Liver (tissue), 8 donors: ENCODE measurements at regions not wholly inside any gene's neighbourhood (a gene's known extent, or its start where the extent isn't known, plus 50 kb on each side); places are given as distances from the start of the nearest gene placed in this dataset.

Experiments used
- DNase-seq: peaks from one replicate; pipeline ENCODE4 v3.0.0-alpha.2; 2017; ENCODE audit warnings: low spot score
- H3K27ac ChIP-seq, 2 donors: one replicate each; pipeline ENCODE4 v1.7.0; 2013; ENCODE audit warnings: inconsistent platforms in 2 of 2, low read length in 2 of 2, control low read depth in 1 of 2, low read depth in 1 of 2, mild to moderate bottlenecking in 1 of 2
- H3K27me3 ChIP-seq, 4 donors: one replicate each; pipeline versions ENCODE4 v1.6.1 to v1.7.0; 2013; ENCODE audit warnings: low read length in 3 of 4, inconsistent platforms in 1 of 4, mild to moderate bottlenecking in 1 of 4, moderate library complexity in 1 of 4; ENCODE audit not compliant: control insufficient read depth in 4 of 4, insufficient read depth in 4 of 4
- H3K36me3 ChIP-seq, 4 donors: one replicate each; pipeline versions ENCODE4 v1.6.1 to v1.7.0; 2013; ENCODE audit warnings: low read length in 3 of 4, mild to moderate bottlenecking in 3 of 4, low read depth in 1 of 4, moderate library complexity in 1 of 4; ENCODE audit not compliant: control insufficient read depth in 4 of 4, insufficient read depth in 3 of 4
- H3K4me1 ChIP-seq, 4 donors: one replicate each; pipeline versions ENCODE4 v1.6.1 to v1.7.0; 2013; ENCODE audit warnings: low read length in 3 of 4, mild to moderate bottlenecking in 3 of 4, moderate library complexity in 1 of 4; ENCODE audit not compliant: control insufficient read depth in 4 of 4, insufficient read depth in 4 of 4
- H3K4me3 ChIP-seq, 3 donors: one replicate each; pipeline versions ENCODE4 v1.6.1 to v1.7.0; 2013; ENCODE audit warnings: low read length in 3 of 3, control low read depth in 1 of 3, low read depth in 1 of 3, mild to moderate bottlenecking in 1 of 3
- H3K9ac ChIP-seq, 2 donors: one replicate each; pipeline ENCODE4 v1.7.0; 2013; ENCODE audit warnings: low read length in 2 of 2, mild to moderate bottlenecking in 2 of 2, moderate library complexity in 2 of 2, control low read depth in 1 of 2, low read depth in 1 of 2
- H3K9me3 ChIP-seq, 4 donors: one replicate each; pipeline versions ENCODE4 v1.6.1 to v1.7.0; 2013; ENCODE audit warnings: low read length in 3 of 4; ENCODE audit not compliant: control insufficient read depth in 4 of 4
- ATF3 ChIP-seq: IDR thresholded peaks from 2 replicates; pipeline ENCODE4 v1.6.1; 2016; ENCODE audit warnings: antibody characterized with exemption
- CTCF ChIP-seq: fragments of 150-350 bp; IDR thresholded peaks from 2 replicates; pipeline ENCODE4 v1.5.1; 2017; ENCODE audit warnings: improper control_type of control experiment, low read depth, low read length; ENCODE audit not compliant: missing input control
- EGR1 ChIP-seq, 2 donors: IDR thresholded peaks; 2 replicates each; pipeline ENCODE4 v1.6.1; 2016 to 2018; ENCODE audit warnings: antibody characterized with exemption in 2 of 2, low read depth in 2 of 2
- FOXA1 ChIP-seq: IDR thresholded peaks from 2 replicates; pipeline ENCODE4 v1.6.1; 2016; ENCODE audit warnings: antibody characterized with exemption
- GABPA ChIP-seq, 2 donors: IDR thresholded peaks in 1 of 2; conservative IDR thresholded peaks in 1 of 2; 2 replicates each; pipeline ENCODE4 v1.6.1; 2016; ENCODE audit warnings: antibody characterized with exemption in 2 of 2, mild to moderate bottlenecking in 1 of 2, moderate library complexity in 1 of 2
- HNF4A ChIP-seq, 2 donors: conservative IDR thresholded peaks; 2 replicates each; pipeline ENCODE4 v1.6.1; 2016; ENCODE audit warnings: antibody characterized with exemption in 2 of 2, mild to moderate bottlenecking in 2 of 2
- HNF4G ChIP-seq: IDR thresholded peaks from 2 replicates; pipeline ENCODE4 v1.6.1; 2016; ENCODE audit warnings: antibody characterized with exemption
- NR2F2 ChIP-seq: IDR thresholded peaks from 2 replicates; pipeline ENCODE4 v1.6.1; 2016; ENCODE audit warnings: antibody characterized with exemption
- RAD21 ChIP-seq, 2 donors: IDR thresholded peaks; 2 replicates each; pipeline ENCODE4 v1.6.1; 2016; ENCODE audit warnings: antibody characterized with exemption in 2 of 2, mild to moderate bottlenecking in 2 of 2
- RXRA ChIP-seq, 2 donors: IDR thresholded peaks; 2 replicates each; pipeline ENCODE4 v1.6.1; 2017 to 2018; ENCODE audit warnings: antibody characterized with exemption in 2 of 2, mild to moderate bottlenecking in 1 of 2
- SP1 ChIP-seq: IDR thresholded peaks from 2 replicates; pipeline ENCODE4 v1.6.1; 2018; ENCODE audit warnings: antibody characterized with exemption, mild to moderate bottlenecking
- TAF1 ChIP-seq: conservative IDR thresholded peaks from 2 replicates; pipeline ENCODE4 v1.6.1; 2016; ENCODE audit warnings: antibody characterized with exemption, mild to moderate bottlenecking
- YY1 ChIP-seq: IDR thresholded peaks from 2 replicates; pipeline ENCODE4 v1.6.1; 2016; ENCODE audit warnings: antibody characterized with exemption, mild to moderate bottlenecking
- WGBS: extraction: QIAGEN DNeasy Blood & Tissue Kit; methylation state at CpG from one replicate; pipeline ENCODE4 v1.1.7; 2013; 5-methylcytosine and 5-hydroxymethylcytosine counted together
- TF ChIP-seq, protein P1 (sequence below): IDR thresholded peaks from 2 replicates; pipeline ENCODE4 v1.6.1; 2016; ENCODE audit warnings: antibody characterized with exemption, mild to moderate bottlenecking
- donor health status: healthy.
- donor health status: healthy.
- donor health status: healthy.
- donor health status: healthy.
- donor health status: healthy.

DNA sequence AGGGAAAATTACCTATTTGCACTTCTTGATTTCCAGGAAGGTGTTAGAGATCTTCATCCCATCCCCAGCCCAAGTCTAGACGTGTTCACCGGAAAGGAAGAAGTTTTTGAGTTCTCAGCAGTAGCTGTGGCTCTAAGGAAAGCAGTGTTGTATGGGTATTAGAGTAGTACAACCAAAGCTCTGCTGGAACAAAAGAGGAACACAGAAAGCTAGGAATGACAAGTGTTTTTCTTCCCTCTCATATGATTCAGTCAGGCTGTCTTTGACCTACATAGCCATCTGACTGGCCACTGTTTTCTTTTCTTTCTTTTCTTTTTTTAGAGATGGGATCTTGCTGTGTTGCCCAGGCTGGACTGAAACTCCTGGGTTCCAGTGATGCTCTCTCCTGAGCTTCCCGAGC lies 82.7 kb upstream of the SLC39A10 start:
- Histone ChIP-seq H3K4me3 (no peak overlapping the region), H3K9me3 (no peaks in the 10 kb centered on the region), H3K4me1 (peaks cover 0 to 3% (median 0%) of the 10 kb centered on the region in 4 donors), H3K9ac (no peak overlapping the region), H3K27me3 (no peaks in the 10 kb centered on the region), H3K27ac (no peak overlapping the region), H3K36me3 (no peaks in the 10 kb centered on the region)
- DNase-seq = no peak
- TF ChIP-seq SP1 (no peak), HNF4A (conservative IDR thresholded peaks at IDR 0.05) (no peak), RXRA (IDR thresholded peaks at IDR 0.05) (no peak), HNF4G (no peak), FOXA1 (no peak), RAD21 (IDR thresholded peaks at IDR 0.05) (no peak), TAF1 (no peak)
- TF ChIP-seq, protein P1, sequence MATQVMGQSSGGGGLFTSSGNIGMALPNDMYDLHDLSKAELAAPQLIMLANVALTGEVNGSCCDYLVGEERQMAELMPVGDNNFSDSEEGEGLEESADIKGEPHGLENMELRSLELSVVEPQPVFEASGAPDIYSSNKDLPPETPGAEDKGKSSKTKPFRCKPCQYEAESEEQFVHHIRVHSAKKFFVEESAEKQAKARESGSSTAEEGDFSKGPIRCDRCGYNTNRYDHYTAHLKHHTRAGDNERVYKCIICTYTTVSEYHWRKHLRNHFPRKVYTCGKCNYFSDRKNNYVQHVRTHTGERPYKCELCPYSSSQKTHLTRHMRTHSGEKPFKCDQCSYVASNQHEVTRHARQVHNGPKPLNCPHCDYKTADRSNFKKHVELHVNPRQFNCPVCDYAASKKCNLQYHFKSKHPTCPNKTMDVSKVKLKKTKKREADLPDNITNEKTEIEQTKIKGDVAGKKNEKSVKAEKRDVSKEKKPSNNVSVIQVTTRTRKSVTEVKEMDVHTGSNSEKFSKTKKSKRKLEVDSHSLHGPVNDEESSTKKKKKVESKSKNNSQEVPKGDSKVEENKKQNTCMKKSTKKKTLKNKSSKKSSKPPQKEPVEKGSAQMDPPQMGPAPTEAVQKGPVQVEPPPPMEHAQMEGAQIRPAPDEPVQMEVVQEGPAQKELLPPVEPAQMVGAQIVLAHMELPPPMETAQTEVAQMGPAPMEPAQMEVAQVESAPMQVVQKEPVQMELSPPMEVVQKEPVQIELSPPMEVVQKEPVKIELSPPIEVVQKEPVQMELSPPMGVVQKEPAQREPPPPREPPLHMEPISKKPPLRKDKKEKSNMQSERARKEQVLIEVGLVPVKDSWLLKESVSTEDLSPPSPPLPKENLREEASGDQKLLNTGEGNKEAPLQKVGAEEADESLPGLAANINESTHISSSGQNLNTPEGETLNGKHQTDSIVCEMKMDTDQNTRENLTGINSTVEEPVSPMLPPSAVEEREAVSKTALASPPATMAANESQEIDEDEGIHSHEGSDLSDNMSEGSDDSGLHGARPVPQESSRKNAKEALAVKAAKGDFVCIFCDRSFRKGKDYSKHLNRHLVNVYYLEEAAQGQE = no peak
- 78% methylated on average over 3 of the region's 3 CpGs for WGBS

DNA sequence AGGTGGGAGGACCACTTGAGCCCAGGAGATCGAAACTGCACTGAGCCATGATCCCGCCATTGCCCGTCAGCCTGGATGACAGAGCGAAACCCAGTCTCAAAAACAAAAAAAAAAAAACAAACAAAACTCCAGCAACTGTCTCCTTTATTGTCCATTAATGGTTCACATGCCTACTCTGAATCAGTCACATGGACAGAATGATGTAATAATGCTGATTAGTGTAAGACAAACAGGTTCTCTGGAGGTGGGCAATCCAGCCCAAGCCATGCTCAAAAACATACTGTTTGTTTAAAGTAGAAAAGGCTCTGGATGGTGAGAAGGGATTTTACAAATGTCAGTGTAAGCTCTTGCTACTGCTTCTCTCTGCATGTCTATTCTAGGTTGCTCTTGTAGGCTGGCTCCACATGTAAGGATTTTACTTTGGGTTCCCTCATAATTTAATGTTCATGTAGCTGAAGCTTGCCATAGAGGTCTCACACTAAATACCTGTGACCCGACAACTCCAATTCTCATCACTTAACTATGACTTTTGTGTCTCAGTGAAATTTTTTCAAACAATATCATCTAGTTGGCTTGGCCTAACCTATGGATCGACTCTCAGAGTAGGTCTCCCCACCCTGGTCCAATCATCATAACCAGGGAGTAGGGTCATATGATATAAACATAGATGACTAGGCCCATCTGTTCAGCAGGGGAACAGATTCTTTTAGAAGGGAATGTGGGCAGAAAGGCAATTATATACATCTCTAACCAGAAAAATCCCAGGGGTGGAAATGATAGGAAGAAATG lies 83.9 kb upstream of the SLC39A10 start:
- no peak for TF ChIP-seq NR2F2
- TF ChIP-seq, protein P1 = no peak
- TF ChIP-seq RXRA (IDR thresholded peaks at IDR 0.05) = no peak
- TF ChIP-seq EGR1 (IDR thresholded peaks at IDR 0.05; ENCODE audit: low read depth in 2 of 2) = no peak
- H3K27me3 ChIP-seq = no peaks in the 10 kb centered on the region
- no peak overlapping the region for H3K27ac ChIP-seq
- H3K4me3 ChIP-seq = no peak overlapping the region
- 98% methylated on average over 6 of the region's 6 CpGs for WGBS
- H3K36me3 ChIP-seq = no peaks in the 10 kb centered on the region
- H3K9me3 ChIP-seq = no peaks in the 10 kb centered on the region
- peaks cover 0 to 3% (median 0%) of the 10 kb centered on the region in 4 donors for H3K4me1 ChIP-seq
- H3K9ac ChIP-seq = no peak overlapping the region
- DNase-seq = no peak

DNA sequence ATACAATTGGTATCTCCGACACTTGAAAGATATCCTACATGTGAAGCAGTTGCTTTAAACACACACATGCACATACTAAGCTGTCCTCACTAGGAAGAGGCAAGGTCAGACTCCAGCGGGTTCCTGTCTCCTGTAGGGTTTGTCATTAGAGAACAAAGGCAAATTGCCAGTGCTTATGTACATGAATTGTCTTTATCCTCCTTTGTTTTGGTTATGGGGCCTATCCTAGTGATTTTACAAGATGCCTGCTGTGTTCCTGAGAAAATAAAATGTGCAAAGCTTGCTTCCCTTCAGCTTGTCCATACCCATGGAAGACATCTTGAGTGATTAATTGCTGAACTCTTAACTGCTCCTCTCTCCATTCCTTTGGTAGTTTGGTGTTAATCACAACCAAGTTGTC lies 86.7 kb upstream of the SLC39A10 start:
- no peak overlapping the region for H3K27ac ChIP-seq
- no peak overlapping the region for H3K9ac ChIP-seq
- no peak for TF ChIP-seq HNF4G
- no peak for TF ChIP-seq ATF3
- TF ChIP-seq YY1 = no peak
- TF ChIP-seq FOXA1 = no peak
- TF ChIP-seq EGR1 (IDR thresholded peaks at IDR 0.05; ENCODE audit: low read depth in 2 of 2) = no peak
- TF ChIP-seq GABPA (IDR thresholded peaks at IDR 0.05 in 1 of 2, conservative IDR thresholded peaks at IDR 0.05 in 1 of 2) = no peak
- TF ChIP-seq CTCF = no peak

More for the DNA sequence above, 86.7 kb upstream of the SLC39A10 start:
- H3K4me3 ChIP-seq = no peak overlapping the region
- H3K9me3 ChIP-seq = no peaks in the 10 kb centered on the region
- 88% methylated on average over 2 of the region's 2 CpGs for WGBS
- H3K36me3 ChIP-seq = no peaks in the 10 kb centered on the region
- no peaks in the 10 kb centered on the region for H3K27me3 ChIP-seq
- H3K4me1 ChIP-seq = no peaks in the 10 kb centered on the region
- DNase-seq = no peak
